ENCODE measurements at regions not wholly inside any gene's neighbourhood (a gene's known extent, or its start where the extent isn't known, plus 50 kb on each side); places are given as distances from the start of the nearest gene placed in this dataset.

GRCh38 chr12:74818412-74818811, 280.8 kb downstream of the ATXN7L3B start:
- no peak for DNase-seq

DNA sequence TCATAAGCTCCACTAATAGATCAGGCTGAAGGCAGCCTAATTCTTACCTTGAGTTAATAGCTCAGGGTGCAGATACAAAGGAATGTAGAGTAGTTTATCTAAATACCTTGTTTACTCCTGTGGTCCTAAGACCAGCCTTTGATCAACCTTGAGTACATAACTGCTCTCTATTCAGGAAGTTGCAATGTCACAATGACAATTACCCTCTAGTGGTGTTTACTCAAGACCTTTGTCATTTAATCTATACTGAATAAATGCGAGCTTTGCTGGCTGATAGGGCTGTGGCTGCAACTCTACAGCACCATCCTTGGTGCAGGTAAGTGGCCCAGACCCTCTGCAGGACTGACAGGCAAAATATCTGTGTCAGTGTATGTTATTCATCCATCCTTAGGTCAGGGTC, 282.7 kb downstream of the ATXN7L3B start:
- no peak for DNase-seq

- no peak for DNase-seq
Measured at GRCh38 chr12:74836567-74836966, 298.9 kb downstream of the ATXN7L3B start.

GRCh38 chr12:74846116-74846515, 308.5 kb downstream of the ATXN7L3B start:
- no peak for DNase-seq

DNA sequence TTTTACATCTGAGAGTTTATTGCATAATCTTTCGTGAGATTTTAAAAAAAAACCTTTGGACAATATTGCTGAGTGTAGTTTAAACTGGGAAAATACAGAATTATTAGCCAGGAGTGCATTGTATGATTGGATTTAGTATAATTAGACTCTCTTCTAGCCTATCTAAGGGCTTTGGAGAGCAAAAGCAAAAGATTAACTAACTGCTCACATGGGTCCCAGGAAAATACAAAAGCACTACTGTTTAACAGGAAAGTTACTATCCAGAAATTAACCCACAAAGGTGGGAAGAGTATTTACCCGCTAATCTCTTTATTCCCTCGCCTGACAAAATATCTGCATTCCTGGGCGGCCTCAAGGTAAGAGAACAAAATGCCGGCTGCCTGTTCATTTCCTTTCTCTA, 309.5 kb downstream of the ATXN7L3B start:
- no peak for DNase-seq

- DNase-seq, result no peak
Measured at GRCh38 chr12:74848006-74848405, 310.4 kb downstream of the ATXN7L3B start.

DNA sequence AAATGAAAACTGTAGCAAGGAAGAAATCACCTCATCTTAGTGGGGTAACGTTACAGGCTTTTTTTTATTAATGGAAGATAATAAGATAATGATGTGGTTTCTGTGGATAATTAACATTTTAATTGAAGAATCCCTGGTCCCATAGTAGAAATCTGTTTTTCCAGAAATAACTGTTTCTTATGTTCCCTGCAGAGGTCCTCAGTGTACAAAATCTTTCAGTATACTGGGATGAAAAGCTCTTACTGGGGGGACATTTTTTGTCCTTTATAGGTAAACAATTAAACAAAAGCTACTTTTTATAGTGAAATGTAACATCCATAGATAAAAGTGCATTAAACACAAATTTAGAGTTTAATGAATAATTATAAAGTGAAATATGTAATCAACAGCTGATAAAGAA, 312.2 kb downstream of the ATXN7L3B start:
- no peak for DNase-seq

- DNase-seq, result no peak
Measured at GRCh38 chr12:74871817-74872216, 334.2 kb downstream of the ATXN7L3B start.

DNA sequence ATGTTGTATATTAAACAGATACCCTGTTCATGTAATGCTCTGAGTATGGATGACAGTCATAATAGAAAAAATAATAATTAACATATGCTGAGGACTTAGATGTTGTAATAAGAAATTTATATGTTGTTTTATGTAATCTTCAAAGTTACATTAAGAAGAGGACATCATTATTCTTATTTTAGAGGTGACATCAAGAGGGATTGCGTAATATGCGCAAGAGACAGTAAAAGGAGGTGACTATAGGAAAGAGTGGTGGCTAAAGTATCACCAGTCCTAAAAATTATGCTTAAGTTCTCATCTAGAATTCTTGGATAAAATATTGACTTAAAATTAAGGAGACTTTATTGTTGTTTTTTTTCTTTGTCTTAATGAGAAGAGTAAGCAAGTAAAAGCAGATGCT, 323.9 kb downstream of the KCNC2 start:
- no peak for DNase-seq

DNA sequence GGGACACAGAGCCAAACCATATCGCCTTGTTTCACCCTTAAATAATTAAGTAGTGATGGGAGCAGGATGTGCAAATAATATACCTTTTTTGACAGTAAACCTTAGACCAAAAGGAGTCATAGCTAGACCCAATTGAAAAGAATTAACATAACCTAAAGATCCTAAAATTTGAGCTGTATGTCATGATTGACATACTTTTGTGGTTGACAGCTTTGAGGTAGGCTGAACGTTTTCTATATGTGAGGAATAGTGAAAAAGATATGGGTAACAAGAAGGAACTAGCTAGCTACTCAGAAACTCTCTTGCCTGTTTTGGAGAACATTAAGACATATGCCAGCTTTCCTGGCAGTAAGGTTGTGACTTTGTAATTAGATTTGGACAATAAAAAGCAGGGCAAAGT, 320.6 kb downstream of the KCNC2 start:
- no peak for DNase-seq

DNA sequence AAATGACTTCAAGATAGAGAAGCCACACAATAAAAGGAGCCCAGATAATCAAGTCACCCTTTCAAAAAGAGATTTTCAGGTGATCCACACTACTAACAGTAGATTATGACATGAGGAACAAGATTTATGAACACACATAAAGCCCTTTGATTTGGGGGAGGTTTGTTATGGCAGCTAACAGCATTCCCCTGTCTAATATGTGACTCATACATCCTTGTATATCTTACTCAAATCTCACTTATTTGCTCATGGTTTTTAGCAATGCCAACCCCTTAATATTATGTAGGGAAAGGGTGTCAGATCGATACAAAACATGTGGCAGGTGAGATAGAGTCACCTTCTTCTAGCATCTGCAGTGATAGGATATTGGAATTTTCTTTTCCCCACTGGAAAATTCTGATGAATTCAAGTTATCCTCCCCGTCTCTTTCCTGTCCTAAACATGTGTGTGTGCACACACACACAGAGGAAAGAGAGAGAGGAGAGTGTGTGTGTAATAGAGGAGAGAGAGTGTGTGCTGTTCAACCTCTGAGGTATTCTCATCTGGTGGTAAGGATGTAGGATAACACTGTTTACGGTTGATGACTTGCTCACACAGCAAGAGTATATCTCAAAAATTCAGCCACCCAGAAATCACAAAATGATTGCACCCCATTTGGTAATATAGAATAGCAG, 319.9 kb downstream of the KCNC2 start:
- DNase-seq, result no peak

DNA sequence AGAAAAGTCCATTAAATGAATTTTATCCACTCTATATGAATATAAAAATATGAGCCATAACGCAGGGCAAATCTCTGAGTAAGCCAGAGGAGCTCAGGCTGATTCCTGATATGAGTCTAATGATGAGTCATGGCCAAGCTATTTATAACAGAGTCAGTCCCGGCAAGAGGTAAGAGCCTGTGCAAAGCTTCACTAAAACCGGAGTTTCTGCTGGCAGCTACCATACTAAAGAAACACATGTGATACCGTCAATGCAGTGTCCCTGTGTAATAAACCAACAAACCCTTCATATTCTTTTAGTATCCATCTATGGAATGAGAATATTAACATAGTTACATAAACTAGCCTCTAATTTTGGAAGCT, 319.4 kb downstream of the KCNC2 start:
- no peak for DNase-seq

DNA sequence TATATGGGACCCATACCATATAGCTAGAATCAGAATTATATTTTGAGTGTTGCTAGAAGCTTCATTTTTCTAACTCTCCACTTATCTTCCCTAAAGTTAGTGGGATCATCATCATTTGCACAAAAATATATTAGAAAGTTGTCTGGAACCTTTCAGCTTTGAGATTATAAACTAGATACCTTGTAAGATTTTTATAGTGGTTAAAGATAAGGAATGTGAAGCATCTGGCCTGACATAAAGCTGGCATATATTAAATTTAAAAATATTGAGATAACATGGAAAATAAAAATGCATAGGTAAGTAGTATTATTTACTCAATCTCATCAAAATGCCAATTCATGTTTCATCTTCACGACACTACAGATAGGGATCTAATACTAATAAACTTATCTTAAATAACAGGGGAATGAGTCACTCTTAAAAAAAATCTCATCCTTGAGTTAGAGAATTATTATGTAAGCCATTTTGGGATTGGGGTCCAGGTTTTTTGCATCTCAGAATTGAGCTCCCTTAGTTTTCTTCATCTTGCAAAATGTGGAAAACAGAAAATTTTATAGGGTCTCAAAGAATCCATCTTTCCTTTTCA, 318.5 kb downstream of the KCNC2 start:
- no peak for DNase-seq

DNA sequence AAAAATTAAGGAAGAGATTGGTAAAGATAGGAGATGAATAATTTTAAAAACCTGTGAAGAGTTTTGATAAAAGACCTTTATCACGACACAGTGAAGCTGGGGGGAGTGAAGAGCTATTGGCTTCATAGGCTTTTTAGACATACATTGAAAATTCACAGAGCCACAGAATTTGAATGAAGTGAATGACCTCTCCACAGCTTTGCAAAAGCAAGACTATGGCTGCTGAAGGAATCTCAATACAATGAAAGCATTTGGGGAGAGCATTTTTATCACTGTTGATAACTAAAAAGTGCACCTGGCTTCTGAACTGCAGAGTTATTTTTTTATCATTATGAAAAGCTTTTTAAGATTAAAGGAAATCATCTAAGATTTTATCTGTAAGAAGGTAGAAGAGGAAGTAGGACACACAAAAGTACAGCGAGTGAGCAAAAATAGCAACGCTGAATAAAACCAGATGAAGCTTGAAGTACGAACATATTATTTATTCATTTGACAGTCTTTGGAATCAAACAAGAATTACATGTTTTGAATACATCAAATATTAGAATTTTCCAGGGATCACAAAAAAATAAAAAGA, 317.5 kb downstream of the KCNC2 start:
- no peak for DNase-seq

DNA sequence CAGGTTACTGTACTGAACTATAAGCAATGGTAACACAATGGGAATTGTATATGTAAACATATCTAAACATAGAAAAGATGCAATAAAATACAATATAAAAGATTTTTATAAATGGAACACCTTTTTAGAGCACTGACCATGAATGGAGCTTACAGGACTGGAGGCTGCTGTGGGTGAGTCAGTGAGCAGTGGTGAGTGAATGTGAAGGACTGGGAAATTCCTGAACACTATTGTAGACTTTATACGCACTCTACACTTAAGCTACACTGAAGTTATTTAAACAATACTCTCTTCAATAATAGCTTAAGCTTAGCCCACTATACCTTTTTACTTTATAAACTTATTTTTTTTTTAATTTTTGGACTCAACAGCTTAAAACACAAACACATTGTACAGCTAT, 313.5 kb downstream of the KCNC2 start:
- no peak for DNase-seq

DNA sequence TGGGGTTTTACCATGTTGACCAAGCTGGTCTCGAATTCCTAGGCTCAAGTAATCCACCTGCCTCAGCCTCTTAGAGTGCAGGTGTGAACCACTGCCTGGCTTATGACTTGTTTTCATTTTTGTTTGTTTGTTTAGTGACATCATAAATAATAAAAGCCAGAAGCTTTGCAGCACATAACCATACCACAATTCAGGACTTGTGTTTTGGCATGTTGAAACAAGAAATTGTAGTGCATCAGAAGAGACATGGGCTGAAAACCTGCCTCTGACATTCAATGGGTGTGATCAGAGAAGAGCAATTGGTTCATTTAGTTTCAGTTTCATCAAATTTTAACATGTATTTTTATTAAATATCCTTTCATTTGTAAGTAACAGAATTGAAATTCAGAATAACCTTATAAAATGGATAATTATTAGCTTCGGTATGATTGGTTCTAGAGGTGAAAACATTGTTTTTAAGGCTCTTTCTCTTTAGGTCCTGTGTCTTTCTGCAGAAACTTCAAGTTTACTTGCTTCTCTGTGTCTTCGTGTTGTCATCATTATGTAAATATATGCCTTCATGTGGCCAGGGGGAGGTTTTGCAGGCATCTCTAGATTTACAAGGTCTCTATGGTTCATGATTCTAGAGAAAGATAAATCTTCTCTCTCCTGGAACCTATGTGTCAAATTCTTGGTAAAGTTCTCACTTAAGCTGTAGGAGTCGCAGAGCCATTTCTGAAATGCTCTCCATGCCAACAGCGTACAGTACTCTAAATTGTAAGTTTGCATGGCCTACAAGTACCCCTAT, 312.0 kb downstream of the KCNC2 start:
- no peak for DNase-seq

DNA sequence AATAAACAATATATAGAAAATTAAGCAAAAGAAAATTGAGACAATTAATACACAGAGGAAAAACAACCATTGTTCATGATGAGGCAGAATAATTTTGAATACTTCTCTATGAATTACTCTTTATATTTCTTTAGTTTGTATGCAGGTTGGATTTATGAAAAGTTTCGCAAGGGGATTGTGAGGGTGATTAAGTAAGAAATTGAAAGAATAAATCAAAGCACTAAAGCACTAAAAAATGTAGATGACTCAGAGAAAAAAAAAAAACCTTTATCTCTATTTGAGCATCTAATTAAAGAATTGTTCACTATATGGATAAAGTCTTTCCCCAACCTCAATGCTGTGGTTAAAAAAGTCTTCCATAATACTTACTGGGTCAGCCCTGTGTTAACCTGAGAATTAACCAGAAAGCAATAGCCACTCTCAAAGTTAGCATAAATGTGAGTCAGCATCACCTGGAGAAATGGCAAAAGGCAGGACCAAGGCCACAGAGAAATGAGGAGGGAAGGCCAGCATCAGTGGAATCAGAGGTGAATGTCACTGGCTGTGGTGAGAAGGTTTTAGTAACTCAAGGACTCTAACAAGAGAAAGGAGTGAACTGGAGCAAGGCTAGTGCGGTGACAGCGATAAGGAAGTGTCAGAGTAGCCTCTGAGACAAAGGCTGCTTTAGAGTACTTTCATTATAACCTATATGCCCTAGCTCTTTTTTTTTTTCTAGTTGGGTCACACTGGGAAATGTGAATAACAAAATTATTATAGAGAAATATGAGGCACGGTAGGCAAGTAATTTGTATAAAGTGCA, 310.4 kb downstream of the KCNC2 start:
- no peak for DNase-seq

DNA sequence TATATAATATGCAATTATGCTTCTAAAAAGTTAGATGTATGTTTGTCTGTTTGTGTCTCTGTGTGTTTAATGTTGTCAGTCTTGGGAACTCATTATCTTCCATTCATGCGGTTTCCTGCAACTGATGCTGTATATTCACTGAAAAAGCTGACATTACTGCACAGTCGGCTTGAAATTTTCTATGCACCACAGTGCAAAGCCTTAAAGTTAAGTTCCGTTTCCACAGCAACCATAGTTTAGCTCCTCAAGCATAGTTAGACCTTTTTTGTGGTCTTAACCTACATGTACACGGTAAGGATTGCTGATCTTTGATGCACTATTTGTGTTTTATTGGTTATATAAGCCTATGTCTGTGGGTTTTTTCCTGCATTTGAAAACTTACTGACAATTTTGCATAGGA, 309.4 kb downstream of the KCNC2 start:
- no peak for DNase-seq

DNA sequence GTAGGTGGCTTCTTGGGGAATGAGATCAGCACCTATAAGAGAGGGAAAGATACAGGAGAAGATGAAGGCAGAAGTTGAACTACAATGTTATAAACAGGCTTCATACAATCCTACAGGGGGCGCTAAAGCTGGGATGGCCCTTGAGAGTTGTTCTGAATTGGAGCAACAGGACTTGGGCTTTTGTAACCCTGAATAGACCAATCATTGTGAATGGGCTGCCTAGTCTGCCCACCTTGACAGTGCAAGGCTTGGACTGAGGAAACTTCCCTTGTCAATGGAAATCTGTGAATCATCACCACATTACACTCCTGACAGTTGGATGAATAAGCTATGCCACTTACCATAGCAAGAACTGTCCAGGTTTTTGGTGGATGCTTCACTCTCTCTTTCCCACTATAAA, 306.1 kb downstream of the KCNC2 start:
- no peak for DNase-seq

- no peak for DNase-seq
Measured at GRCh38 chr12:74906224-74906623, 303.4 kb downstream of the KCNC2 start.

DNA sequence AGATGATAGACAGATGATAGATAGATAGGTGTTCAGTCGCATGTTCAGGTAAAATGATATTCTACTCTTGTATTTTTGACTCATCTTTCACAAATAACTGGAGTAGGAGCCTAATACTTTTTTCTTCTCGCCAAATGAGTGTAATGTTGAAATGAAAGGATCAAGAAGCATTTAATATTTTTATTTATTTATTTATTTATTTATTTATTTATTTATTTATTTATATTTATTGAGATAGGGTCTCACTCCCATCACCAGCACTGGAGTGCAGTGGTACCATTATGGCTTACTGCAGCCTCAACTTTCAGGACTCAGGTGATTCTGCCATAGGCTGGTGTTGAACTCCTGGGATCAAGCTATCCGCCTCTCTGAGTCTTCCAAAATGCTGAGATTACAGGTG, 298.8 kb downstream of the KCNC2 start:
- DNase-seq, result no peak

DNA sequence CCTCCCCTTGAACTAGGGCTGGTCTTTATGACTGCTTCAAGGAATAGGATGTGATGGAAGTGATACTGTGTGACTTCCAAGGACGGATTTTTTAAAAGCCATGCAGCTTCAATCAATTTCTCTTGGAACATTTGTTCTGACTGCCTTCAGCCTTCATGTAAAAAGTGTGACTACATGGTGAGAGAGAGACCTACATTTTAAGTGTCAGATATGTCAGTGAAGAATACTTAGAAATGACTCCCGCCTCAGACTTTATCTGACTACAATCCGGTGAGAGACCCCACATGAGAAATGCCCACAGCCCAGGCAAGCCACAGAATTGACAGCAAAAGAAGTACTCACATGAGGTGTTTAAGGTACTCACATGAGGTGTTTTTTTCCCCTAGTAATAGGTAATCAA, 295.3 kb downstream of the KCNC2 start:
- no peak for DNase-seq

DNA sequence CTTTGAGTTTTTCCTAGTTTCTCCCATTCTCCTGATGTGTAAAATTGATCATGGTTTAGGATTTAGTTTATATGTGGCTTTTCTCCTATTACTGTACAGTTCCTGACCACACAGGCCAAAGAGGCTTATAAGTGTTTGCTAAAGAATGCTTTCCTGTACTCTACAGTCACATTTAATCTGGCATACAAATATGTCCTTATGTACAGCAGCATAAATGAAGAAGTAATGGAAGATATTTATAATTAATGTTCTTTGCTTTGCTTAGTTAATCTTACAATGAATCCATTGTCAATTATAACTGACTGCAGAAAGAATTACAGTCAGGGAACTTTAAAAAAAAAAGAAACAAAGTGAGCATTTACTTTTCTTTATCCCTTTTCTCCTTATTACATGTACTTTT, 293.9 kb downstream of the KCNC2 start:
- no peak for DNase-seq

All from NCI-H1417 treated with DMSO at 0.1 percent for 48 hours (cell line).